GM23338 (cell line): ENCODE measurements at regions not wholly inside any gene's neighbourhood (a gene's known extent, or its start where the extent isn't known, plus 50 kb on each side); places are given as distances from the start of the nearest gene placed in this dataset.
A peak's percentile ranks its signal among the peaks of the same experiment; 100 is the strongest.
"Not testable (repeated sequence)": the region's sequence is repeated elsewhere in the genome, so short reads cannot be mapped to it uniquely, and the experiment has no call there.

Experiments
- ATAC-seq: fragments of 200-7000 bp; cut with Tn5 transposase; 3 replicates; pipeline ENCODE4 v1.9.1; 2020
- DNase-seq: peaks from one replicate; pipeline ENCODE4 v3.0.0-alpha.2; 2015; ENCODE audit warnings: low spot score
- H2AFZ ChIP-seq: fragments of 200-600 bp; sonication (generic); 2 replicates; pipeline ENCODE4 v1.8.0; 2016; ENCODE audit warnings: antibody characterized with exemption, mild to moderate bottlenecking, moderate library complexity
- H3F3A ChIP-seq: fragments of 200-600 bp; sonication (generic); replicated peaks from 2 replicates; pipeline ENCODE4 v1.8.0; 2017; ENCODE audit warnings: antibody characterized with exemption, mixed run types, low read depth
- H3K27ac ChIP-seq: fragments of 200-600 bp; sonication (generic); 2 replicates; pipeline ENCODE4 v1.6.1; 2016; ENCODE audit warnings: low read depth
- H3K27me3 ChIP-seq: fragments of 200-600 bp; sonication (generic); 2 replicates; pipeline ENCODE4 v1.8.0; 2016; ENCODE audit warnings: mild to moderate bottlenecking, mixed run types, moderate library complexity; ENCODE audit not compliant: insufficient read depth
- H3K36me3 ChIP-seq: fragments of 200-600 bp; sonication (generic); 2 replicates; pipeline ENCODE4 v1.8.0; 2016; ENCODE audit warnings: mild to moderate bottlenecking; ENCODE audit not compliant: insufficient read depth
- H3K4me1 ChIP-seq: fragments of 200-600 bp; sonication (generic); 2 replicates; pipeline ENCODE4 v1.8.0; 2016; ENCODE audit warnings: mild to moderate bottlenecking, moderate library complexity; ENCODE audit not compliant: insufficient read depth
- H3K4me2 ChIP-seq: fragments of 200-600 bp; sonication (generic); 2 replicates; pipeline ENCODE4 v1.7.1; 2017; ENCODE audit warnings: mixed run types
- H3K4me3 ChIP-seq: fragments of 200-600 bp; sonication (generic); 2 replicates; pipeline ENCODE4 v1.6.1; 2016; ENCODE audit warnings: mixed run types
- H3K79me2 ChIP-seq: fragments of 200-600 bp; sonication (generic); replicated peaks from 2 replicates; pipeline ENCODE4 v1.8.0; 2017; ENCODE audit warnings: mild to moderate bottlenecking; ENCODE audit not compliant: insufficient read depth
- H3K9me2 ChIP-seq: fragments of 200-600 bp; sonication (generic); 2 replicates; pipeline ENCODE4 v1.8.0; 2017; ENCODE audit not compliant: insufficient read depth
- H4K20me1 ChIP-seq: fragments of 200-600 bp; sonication (generic); replicated peaks from 2 replicates; pipeline ENCODE4 v1.8.0; 2017; ENCODE audit warnings: mild to moderate bottlenecking; ENCODE audit not compliant: insufficient read depth
- H3K27ac Mint-ChIP-seq: 2 replicates; pipeline ENCODE4 v1.8.0; 2020; ENCODE audit warnings: inconsistent platforms, mild to moderate bottlenecking, moderate library complexity, mixed read lengths
- H3K27me3 Mint-ChIP-seq: 3 replicates; pipeline ENCODE4 v1.8.0; 2022; ENCODE audit warnings: low read depth, mild to moderate bottlenecking, moderate library complexity, mixed read lengths, inconsistent platforms; ENCODE audit not compliant: insufficient read depth, poor library complexity
- H3K36me3 Mint-ChIP-seq: 3 replicates; pipeline ENCODE4 v1.8.0; 2021; ENCODE audit warnings: low read depth, mild to moderate bottlenecking, inconsistent platforms, moderate library complexity, mixed read lengths
- H3K4me1 Mint-ChIP-seq: 3 replicates; pipeline ENCODE4 v1.8.0; 2020; ENCODE audit warnings: mild to moderate bottlenecking, inconsistent platforms, mixed read lengths
- H3K4me3 Mint-ChIP-seq: 3 replicates; pipeline ENCODE4 v1.8.0; 2021; ENCODE audit warnings: moderate library complexity, mild to moderate bottlenecking, inconsistent platforms, mixed read lengths
- H3K9me3 Mint-ChIP-seq: 3 replicates; pipeline ENCODE4 v1.8.0; 2020; ENCODE audit warnings: moderate library complexity, mild to moderate bottlenecking, inconsistent platforms, mixed read lengths
- CTCF ChIP-seq, 2 experiments: fragments of 200-600 bp in 1 of 2; sonication (generic) in 1 of 2; conservative IDR thresholded peaks; 2 replicates each; pipeline versions ENCODE4 v1.5.1 to v1.6.1; 2016 to 2017; ENCODE audit warnings: antibody characterized with exemption in 2 of 2, low read depth in 2 of 2, mild to moderate bottlenecking in 2 of 2, moderate library complexity in 1 of 2
- EZH2phosphoT487 ChIP-seq: fragments of 200-600 bp; sonication (generic); IDR thresholded peaks from one replicate; pipeline ENCODE4 v1.8.1; 2018; ENCODE audit warnings: antibody characterized with exemption; ENCODE audit not compliant: unreplicated experiment
- POLR2AphosphoS5 ChIP-seq: IDR thresholded peaks from 2 replicates; pipeline ENCODE4 v1.6.1; 2016; ENCODE audit warnings: antibody characterized with exemption, low read depth

- Histone ChIP-seq H3K79me2 (no peaks in the 10 kb centered on the region), H3K4me1 (no peaks in the 10 kb centered on the region), H4K20me1 (no peaks in the 10 kb centered on the region), H2AFZ (no peak overlapping the region), H3K4me3 (no peak overlapping the region), H3F3A (no peaks in the 10 kb centered on the region), H3K27ac (no peak overlapping the region), H3K27me3 (no peaks in the 10 kb centered on the region), H3K9me2 (no peaks in the 10 kb centered on the region), H3K4me2 (no peak overlapping the region), H3K36me3 (no peaks in the 10 kb centered on the region)
- ATAC-seq = no peak
- Mint-ChIP-seq H3K4me3 (no peak overlapping the region), H3K9me3 (peaks cover 4% of the 10 kb centered on the region; the same call in 2 of the 3 replicates), H3K4me1 (no peaks in the 10 kb centered on the region), H3K36me3 (no peaks in the 10 kb centered on the region; the same call in 2 of the 3 replicates), H3K27me3 (peaks cover 8% of the 10 kb centered on the region), H3K27ac (no peak overlapping the region)
- no peak for TF ChIP-seq POLR2AphosphoS5
- TF ChIP-seq CTCF (conservative IDR thresholded peaks at IDR 0.05; ENCODE audit: low read depth in 2 of 2) = no peak
- no peak for DNase-seq
Observed at GRCh38 chr20:48039514-48039913, 254.2 kb upstream of the SULF2 start.

- Histone ChIP-seq H3K9me2 (no peaks in the 10 kb centered on the region), H3K4me2 (no peak overlapping the region), H3K79me2 (no peaks in the 10 kb centered on the region), H3K4me1 (no peaks in the 10 kb centered on the region), H4K20me1 (no peaks in the 10 kb centered on the region), H3K27me3 (no peaks in the 10 kb centered on the region), H3K36me3 (no peaks in the 10 kb centered on the region), H3F3A (no peaks in the 10 kb centered on the region), H3K4me3 (no peak overlapping the region), H2AFZ (no peak overlapping the region), H3K27ac (no peak overlapping the region)
- Mint-ChIP-seq H3K27ac (no peak overlapping the region), H3K36me3 (no peaks in the 10 kb centered on the region; the same call in 2 of the 3 replicates), H3K4me3 (no peak overlapping the region), H3K4me1 (no peaks in the 10 kb centered on the region), H3K27me3 (peaks cover 8% of the 10 kb centered on the region), H3K9me3 (peaks cover 4% of the 10 kb centered on the region)
- no peak for DNase-seq
- TF ChIP-seq EZH2phosphoT487 (no peak), POLR2AphosphoS5 (no peak)
- ATAC-seq = no peak
Observed at GRCh38 chr20:48038713-48039112, 253.4 kb upstream of the SULF2 start.

- not testable (repeated sequence) for H2AFZ ChIP-seq, H3F3A ChIP-seq, H3K9me3 Mint-ChIP-seq, H3K9me2 ChIP-seq, DNase-seq, H3K36me3 Mint-ChIP-seq, H3K4me1 ChIP-seq, H3K27ac Mint-ChIP-seq, H3K27me3 ChIP-seq, H3K4me1 Mint-ChIP-seq, H3K4me3 ChIP-seq, H4K20me1 ChIP-seq, H3K4me2 ChIP-seq, H3K27me3 Mint-ChIP-seq, H3K36me3 ChIP-seq, H3K79me2 ChIP-seq, H3K4me3 Mint-ChIP-seq, H3K27ac ChIP-seq
- ATAC-seq = peak; percentile 50; the same call in 2 of the 3 replicates
Observed at GRCh38 chr20:48037798-48038197, 252.5 kb upstream of the SULF2 start.
